ENCODE measurements at regions not wholly inside any gene's neighbourhood (a gene's known extent, or its start where the extent isn't known, plus 50 kb on each side); places are given as distances from the start of the nearest gene placed in this dataset.
A peak's percentile ranks its signal among the peaks of the same experiment; 100 is the strongest.

GRCh38 chr7:28231176-28231575 lies 50.6 kb upstream of the JAZF1 start:
- no peak for DNase-seq

GRCh38 chr7:28236560-28236959 lies 56.0 kb upstream of the JAZF1 start:
- DNase-seq: no peak

GRCh38 chr7:28237363-28237762 lies 56.8 kb upstream of the JAZF1 start:
- DNase-seq: no peak

GRCh38 chr7:28239823-28240204 lies 59.2 kb upstream of the JAZF1 start:
- no peak for DNase-seq

- DNase-seq: no peak
These were observed 59.9 kb upstream of the JAZF1 start for GRCh38 chr7:28240481-28240880.

- DNase-seq: no peak
These were observed 63.3 kb upstream of the JAZF1 start for GRCh38 chr7:28243861-28244260.

- no peak for DNase-seq
These were observed 64.7 kb upstream of the JAZF1 start for GRCh38 chr7:28245123-28245878.

- no peak for DNase-seq
These were observed 66.4 kb upstream of the JAZF1 start for GRCh38 chr7:28246921-28247461.

- DNase-seq: no peak
These were observed 77.6 kb upstream of the JAZF1 start for GRCh38 chr7:28258240-28258639.

GRCh38 chr7:28260969-28261368 lies 80.4 kb upstream of the JAZF1 start:
- no peak for DNase-seq

- DNase-seq: no peak
These were observed 83.2 kb upstream of the JAZF1 start for GRCh38 chr7:28263622-28264271.

GRCh38 chr7:28266402-28266801 lies 85.8 kb upstream of the JAZF1 start:
- DNase-seq: no peak

- DNase-seq: no peak
These were observed 86.4 kb upstream of the JAZF1 start for GRCh38 chr7:28267012-28267411.

GRCh38 chr7:28269700-28270361 lies 89.2 kb upstream of the JAZF1 start:
- DNase-seq: no peak

- no peak for DNase-seq
These were observed 89.9 kb upstream of the JAZF1 start for GRCh38 chr7:28270536-28270935.

GRCh38 chr7:28272461-28272877 lies 91.9 kb upstream of the JAZF1 start:
- DNase-seq: no peak

- no peak for DNase-seq
These were observed 95.7 kb upstream of the JAZF1 start for GRCh38 chr7:28276298-28276697.

- no peak for DNase-seq
These were observed 96.8 kb upstream of the JAZF1 start for GRCh38 chr7:28277364-28277763.

GRCh38 chr7:28277958-28278357 lies 97.4 kb upstream of the JAZF1 start:
- DNase-seq: no peak

- no peak for DNase-seq
These were observed 99.9 kb upstream of the JAZF1 start for GRCh38 chr7:28280516-28280915.

GRCh38 chr7:28290496-28290895 lies 109.9 kb upstream of the JAZF1 start:
- DNase-seq: no peak

- no peak for DNase-seq
These were observed 111.0 kb upstream of the JAZF1 start for GRCh38 chr7:28291559-28291958.

- peak; percentile 58 for DNase-seq
These were observed 112.4 kb upstream of the JAZF1 start for GRCh38 chr7:28292834-28293526.

GRCh38 chr7:28293527-28293835 lies 112.9 kb upstream of the JAZF1 start:
- DNase-seq: no peak

Measured in DMS79 treated with DMSO at 0.1 percent for 48 hours (cell line).